DND-41 (cell line): ENCODE measurements at regions not wholly inside any gene's neighbourhood (a gene's known extent, or its start where the extent isn't known, plus 50 kb on each side); places are given as distances from the start of the nearest gene placed in this dataset.
"Not testable (repeated sequence)": the region's sequence is repeated elsewhere in the genome, so short reads cannot be mapped to it uniquely, and the experiment has no call there.

Source experiments
- ATAC-seq: fragments of 200-7000 bp; cut with Tn5 transposase; 3 replicates; pipeline ENCODE4 v1.9.1; 2021; ENCODE audit warnings: low read depth; ENCODE audit not compliant: insufficient read depth
- DNase-seq: peaks from one replicate; pipeline ENCODE4 v3.0.0-alpha.2; 2020
- H2AFZ ChIP-seq: 2 replicates; pipeline ENCODE4 v1.6.0; 2012; ENCODE audit warnings: low read depth, low read length
- H3K27ac ChIP-seq: 2 replicates; pipeline ENCODE4 v1.5.1; 2012; ENCODE audit warnings: low read length, inconsistent platforms
- H3K27me3 ChIP-seq: fragments of 200-600 bp; sonication (generic); 2 replicates; pipeline ENCODE4 v1.6.0; 2012; ENCODE audit warnings: low read length, mild to moderate bottlenecking, inconsistent platforms; ENCODE audit not compliant: insufficient read depth, poor library complexity
- H3K36me3 ChIP-seq: 2 replicates; pipeline ENCODE4 v1.5.1; 2012; ENCODE audit warnings: low read length, inconsistent platforms; ENCODE audit not compliant: insufficient read depth
- H3K4me1 ChIP-seq: 2 replicates; pipeline ENCODE4 v1.5.1; 2012; ENCODE audit warnings: mild to moderate bottlenecking, low read length; ENCODE audit not compliant: insufficient read depth
- H3K4me2 ChIP-seq: 2 replicates; pipeline ENCODE4 v1.6.0; 2012; ENCODE audit warnings: mild to moderate bottlenecking, moderate library complexity, low read length, inconsistent platforms; ENCODE audit not compliant: insufficient read depth
- H3K4me3 ChIP-seq, 2 experiments: fragments of 200-600 bp in 1 of 2; shearing (Covaris generic) in 1 of 2; 2 replicates each; pipeline ENCODE4 v1.5.1; 2012 to 2016; ENCODE audit warnings: inconsistent platforms in 2 of 2, low read length in 2 of 2, mild to moderate bottlenecking in 2 of 2, low read depth in 1 of 2, moderate library complexity in 1 of 2
- H3K79me2 ChIP-seq: 2 replicates; pipeline ENCODE4 v1.6.0; 2012; ENCODE audit warnings: low read length, inconsistent platforms; ENCODE audit not compliant: insufficient read depth
- H3K9ac ChIP-seq: 2 replicates; pipeline ENCODE4 v1.6.0; 2012; ENCODE audit warnings: low read depth, mild to moderate bottlenecking, inconsistent platforms, low read length, moderate library complexity
- H3K9me3 ChIP-seq: 2 replicates; pipeline ENCODE4 v1.5.1; 2012; ENCODE audit warnings: low read length, moderate library complexity, mild to moderate bottlenecking, inconsistent platforms; ENCODE audit not compliant: insufficient read depth, severe bottlenecking
- H4K20me1 ChIP-seq: 2 replicates; pipeline ENCODE4 v1.6.0; 2012; ENCODE audit warnings: low read length; ENCODE audit not compliant: insufficient read depth
- CTCF ChIP-seq: IDR thresholded peaks from 2 replicates; pipeline ENCODE4 v1.5.1; 2012; ENCODE audit warnings: borderline replicate concordance, low read length, moderate library complexity, mild to moderate bottlenecking; ENCODE audit not compliant: poor library complexity, severe bottlenecking; ENCODE audit errors: extremely low read depth
- EZH2 ChIP-seq: IDR thresholded peaks from 3 replicates; pipeline ENCODE4 v1.6.1; 2012; ENCODE audit warnings: borderline replicate concordance, low read depth, mild to moderate bottlenecking, moderate library complexity, low read length, inconsistent platforms; ENCODE audit not compliant: severe bottlenecking

- DNase-seq (no peak), ATAC-seq (no peak)
- Histone ChIP-seq H4K20me1 (no peaks in the 10 kb centered on the region), H3K36me3 (no peaks in the 10 kb centered on the region), H3K9me3 (no peaks in the 10 kb centered on the region), H3K27me3 (peaks cover 4% of the 10 kb centered on the region), H3K4me3 (no peak overlapping the region), H3K4me2 (no peak overlapping the region), H3K4me1 (no peaks in the 10 kb centered on the region), H2AFZ (no peak overlapping the region), H3K79me2 (no peaks in the 10 kb centered on the region), H3K27ac (no peak overlapping the region), H3K9ac (no peak overlapping the region)
- TF ChIP-seq CTCF (no peak), EZH2 (no peak)
These were observed 195.0 kb downstream of the MSX2 start for GRCh38 chr5:174919351-174919750.

GRCh38 chr5:174918655-174919054 is 194.3 kb downstream of the MSX2 start:
- Histone ChIP-seq H3K4me3 (no peak overlapping the region), H3K36me3 (no peaks in the 10 kb centered on the region), H3K4me1 (no peaks in the 10 kb centered on the region), H3K9ac (no peak overlapping the region), H3K9me3 (no peaks in the 10 kb centered on the region), H2AFZ (no peak overlapping the region), H3K27ac (no peak overlapping the region), H3K27me3 (peaks cover 4% of the 10 kb centered on the region), H3K79me2 (no peaks in the 10 kb centered on the region), H3K4me2 (no peak overlapping the region), H4K20me1 (no peaks in the 10 kb centered on the region)
- ATAC-seq (no peak), DNase-seq (no peak)
- TF ChIP-seq EZH2 (no peak), CTCF (no peak)

- no peaks in the 10 kb centered on the region for H3K79me2 ChIP-seq
- H3K9ac ChIP-seq = no peak overlapping the region
- no peaks in the 10 kb centered on the region for H4K20me1 ChIP-seq
- no peak for DNase-seq
- H3K4me1 ChIP-seq = no peaks in the 10 kb centered on the region
- H3K36me3 ChIP-seq = no peaks in the 10 kb centered on the region
- H2AFZ ChIP-seq = no peak overlapping the region
- no peak overlapping the region for H3K4me3 ChIP-seq
- H3K9me3 ChIP-seq = no peaks in the 10 kb centered on the region
- H3K27ac ChIP-seq = no peak overlapping the region
- ATAC-seq = no peak
- no peak for TF ChIP-seq EZH2
- no peak for TF ChIP-seq CTCF
- H3K27me3 ChIP-seq = peaks cover 4% of the 10 kb centered on the region
- no peak overlapping the region for H3K4me2 ChIP-seq
These were observed 193.7 kb downstream of the MSX2 start for GRCh38 chr5:174917976-174918554.

- H3K9me3 ChIP-seq, H3K4me1 ChIP-seq, H4K20me1 ChIP-seq, H3K4me3 ChIP-seq, H3K36me3 ChIP-seq, H3K79me2 ChIP-seq, H3K4me2 ChIP-seq, H2AFZ ChIP-seq, ATAC-seq, H3K27ac ChIP-seq, DNase-seq, H3K9ac ChIP-seq, H3K27me3 ChIP-seq: not testable (repeated sequence)
These were observed 193.1 kb downstream of the MSX2 start for GRCh38 chr5:174917435-174917834.

GRCh38 chr5:174916924-174917323 is 192.5 kb downstream of the MSX2 start:
- not testable (repeated sequence) for H3K4me2 ChIP-seq, H2AFZ ChIP-seq, DNase-seq, H3K9me3 ChIP-seq, H3K27me3 ChIP-seq, H3K36me3 ChIP-seq, H3K79me2 ChIP-seq, H3K27ac ChIP-seq, H3K4me3 ChIP-seq, H3K9ac ChIP-seq, ATAC-seq, H3K4me1 ChIP-seq, H4K20me1 ChIP-seq
